HEK293 (cell line): ENCODE measurements at regions not wholly inside any gene's neighbourhood (a gene's known extent, or its start where the extent isn't known, plus 50 kb on each side); places are given as distances from the start of the nearest gene placed in this dataset.
A peak's percentile ranks its signal among the peaks of the same experiment; 100 is the strongest.

ENCODE experiments used
- CTCF ChIA-PET: fragments of 350-600 bp; formaldehyde crosslinking; extraction: SDS; loops from one replicate; lab custom pipeline; 2021; ENCODE audit warnings: antibody characterized with exemption; lab: Yijun Ruan, JAX
- POLR2A ChIA-PET: fragments of 300-600 bp; formaldehyde crosslinking; extraction: SDS; loops from one replicate; lab custom pipeline; 2020; ENCODE audit warnings: antibody characterized with exemption, inconsistent platforms; lab: Yijun Ruan, JAX
- H3K27ac ChIP-seq: fragments of 200-500 bp; sonication (Bioruptor generic); 2 replicates; pipeline ENCODE4 v1.5.1; 2014; ENCODE audit warnings: low read depth, low read length, control low read depth, inconsistent platforms; ENCODE audit errors: extremely low read depth
- H3K36me3 ChIP-seq, 2 experiments: fragments of 200-500 bp in 1 of 2; sonication (Bioruptor generic) in 1 of 2; 1 replicate in 1 of 2; 2 replicates in 1 of 2; pipeline ENCODE4 v1.5.1; 2014 to 2017; ENCODE audit warnings: inconsistent platforms in 2 of 2, low read length in 2 of 2; ENCODE audit not compliant: control insufficient read depth in 2 of 2, insufficient read depth in 1 of 2
- H3K4me1 ChIP-seq: fragments of 200-500 bp; sonication (Bioruptor generic); 2 replicates; pipeline ENCODE4 v1.5.1; 2014; ENCODE audit warnings: mild to moderate bottlenecking, low read length, inconsistent platforms; ENCODE audit not compliant: control insufficient read depth, insufficient read depth
- H3K4me3 ChIP-seq: 2 replicates; pipeline ENCODE4 v1.5.1; 2011; ENCODE audit warnings: low read depth, mild to moderate bottlenecking, control low read depth, low read length, moderate library complexity
- H3K9me3 ChIP-seq: fragments of 200-500 bp; sonication (Bioruptor generic); 2 replicates; pipeline ENCODE4 v1.5.1; 2014; ENCODE audit warnings: low read depth, low read length, inconsistent platforms; ENCODE audit not compliant: control insufficient read depth, insufficient read depth
- TRIM28 ChIP-seq: IDR thresholded peaks from 2 replicates; pipeline ENCODE4 v1.6.1; 2011; ENCODE audit warnings: low read length, control low read depth, borderline replicate concordance
- ZNF239 ChIP-seq: fragments of 450-650 bp; formaldehyde crosslinking; IDR thresholded peaks from 2 replicates; pipeline ENCODE4 v1.5.1; 2016; ENCODE audit warnings: missing biosample characterization, missing genetic modification characterization
- TF ChIP-seq, protein P1 (sequence below): fragments of 450-650 bp; formaldehyde crosslinking; IDR thresholded peaks from 2 replicates; pipeline ENCODE4 v1.5.1; 2016; ENCODE audit warnings: missing biosample characterization, missing genetic modification characterization
- TF ChIP-seq, protein P2 (sequence below): fragments of 450-650 bp; formaldehyde crosslinking; IDR thresholded peaks from 2 replicates; pipeline ENCODE4 v1.5.1; 2016; ENCODE audit warnings: missing biosample characterization, missing genetic modification characterization

DNA sequence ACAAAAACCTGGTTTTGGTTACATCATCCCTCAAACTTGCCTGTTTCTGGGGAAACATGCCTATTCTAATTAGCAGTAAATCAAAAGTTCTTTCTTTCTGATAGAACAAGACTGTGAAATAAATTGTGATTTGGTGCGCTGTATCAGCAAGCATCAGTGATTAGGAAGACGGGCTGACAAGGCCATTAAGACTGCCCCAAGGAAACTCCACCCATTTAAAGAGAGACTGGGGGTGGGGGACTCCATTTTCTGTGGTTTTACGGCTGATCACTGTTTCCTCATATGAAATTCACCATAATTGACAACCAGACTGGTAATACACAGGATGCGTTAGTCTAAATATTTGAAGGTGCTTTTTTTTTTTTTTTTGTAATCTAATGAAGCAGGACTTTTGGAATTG lies 68.7 kb downstream of the MBL2 start (continued):
- TF ChIP-seq, protein P1, sequence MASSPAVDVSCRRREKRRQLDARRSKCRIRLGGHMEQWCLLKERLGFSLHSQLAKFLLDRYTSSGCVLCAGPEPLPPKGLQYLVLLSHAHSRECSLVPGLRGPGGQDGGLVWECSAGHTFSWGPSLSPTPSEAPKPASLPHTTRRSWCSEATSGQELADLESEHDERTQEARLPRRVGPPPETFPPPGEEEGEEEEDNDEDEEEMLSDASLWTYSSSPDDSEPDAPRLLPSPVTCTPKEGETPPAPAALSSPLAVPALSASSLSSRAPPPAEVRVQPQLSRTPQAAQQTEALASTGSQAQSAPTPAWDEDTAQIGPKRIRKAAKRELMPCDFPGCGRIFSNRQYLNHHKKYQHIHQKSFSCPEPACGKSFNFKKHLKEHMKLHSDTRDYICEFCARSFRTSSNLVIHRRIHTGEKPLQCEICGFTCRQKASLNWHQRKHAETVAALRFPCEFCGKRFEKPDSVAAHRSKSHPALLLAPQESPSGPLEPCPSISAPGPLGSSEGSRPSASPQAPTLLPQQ (tag by site-specific recombination) = no peak
- TF ChIP-seq ZNF239 (tag by site-specific recombination) = no peak

DNA sequence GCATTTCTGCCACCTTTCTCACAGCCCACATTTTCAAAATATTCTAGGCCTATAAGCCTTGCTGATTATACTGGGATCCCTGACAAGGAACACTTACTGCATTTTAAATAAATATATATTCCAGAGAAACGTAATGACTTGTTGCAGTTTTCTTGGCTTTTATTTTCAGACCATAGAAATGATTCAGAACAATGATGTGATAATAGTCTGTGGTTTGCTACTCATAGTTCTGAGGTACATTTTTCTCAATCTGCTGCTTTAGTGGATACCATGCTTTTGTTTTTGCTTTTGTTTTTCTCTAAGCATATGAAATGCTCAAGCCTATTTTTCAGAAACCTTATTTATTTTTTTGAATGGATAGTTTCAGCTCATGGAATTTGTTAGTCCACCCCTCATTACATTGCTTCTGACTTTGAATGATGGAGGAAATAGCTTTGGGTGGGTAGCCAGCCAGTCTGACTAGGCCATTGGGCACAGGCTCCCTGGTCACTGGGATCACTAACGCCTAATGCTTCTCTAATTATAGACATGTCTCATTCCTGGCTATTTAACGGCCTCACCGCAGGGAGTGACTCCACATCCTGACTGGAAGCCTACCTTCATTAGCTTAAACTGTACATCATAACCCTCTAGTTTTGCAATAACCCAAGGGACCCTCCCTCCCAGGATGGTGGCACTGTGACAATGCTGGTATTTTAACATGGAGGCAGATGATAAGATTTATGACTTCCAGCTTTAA lies 66.1 kb downstream of the MBL2 start:
- Histone ChIP-seq H3K4me1 (no peaks in the 10 kb centered on the region), H3K9me3 (no peaks in the 10 kb centered on the region), H3K36me3 (no peaks in the 10 kb centered on the region), H3K4me3 (no peak overlapping the region), H3K27ac (no peak overlapping the region)
- TF ChIP-seq, protein P2, sequence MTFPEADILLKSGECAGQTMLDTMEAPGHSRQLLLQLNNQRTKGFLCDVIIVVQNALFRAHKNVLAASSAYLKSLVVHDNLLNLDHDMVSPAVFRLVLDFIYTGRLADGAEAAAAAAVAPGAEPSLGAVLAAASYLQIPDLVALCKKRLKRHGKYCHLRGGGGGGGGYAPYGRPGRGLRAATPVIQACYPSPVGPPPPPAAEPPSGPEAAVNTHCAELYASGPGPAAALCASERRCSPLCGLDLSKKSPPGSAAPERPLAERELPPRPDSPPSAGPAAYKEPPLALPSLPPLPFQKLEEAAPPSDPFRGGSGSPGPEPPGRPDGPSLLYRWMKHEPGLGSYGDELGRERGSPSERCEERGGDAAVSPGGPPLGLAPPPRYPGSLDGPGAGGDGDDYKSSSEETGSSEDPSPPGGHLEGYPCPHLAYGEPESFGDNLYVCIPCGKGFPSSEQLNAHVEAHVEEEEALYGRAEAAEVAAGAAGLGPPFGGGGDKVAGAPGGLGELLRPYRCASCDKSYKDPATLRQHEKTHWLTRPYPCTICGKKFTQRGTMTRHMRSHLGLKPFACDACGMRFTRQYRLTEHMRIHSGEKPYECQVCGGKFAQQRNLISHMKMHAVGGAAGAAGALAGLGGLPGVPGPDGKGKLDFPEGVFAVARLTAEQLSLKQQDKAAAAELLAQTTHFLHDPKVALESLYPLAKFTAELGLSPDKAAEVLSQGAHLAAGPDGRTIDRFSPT = 0 out of 2 replicates have a peak, but pooled peaks have one; percentile 28
- TF ChIP-seq, protein P1 (tag by site-specific recombination) = no peak
- peak; percentile 33; the same call in 1 of the 2 replicates for TF ChIP-seq TRIM28
- ChIA-PET POLR2A (no interaction called here), CTCF (no interaction called here)
